GM10266 (cell line): ENCODE measurements at regions not wholly inside any gene's neighbourhood (a gene's known extent, or its start where the extent isn't known, plus 50 kb on each side); places are given as distances from the start of the nearest gene placed in this dataset.
"Not testable (repeated sequence)": the region's sequence is repeated elsewhere in the genome, so short reads cannot be mapped to it uniquely, and the experiment has no call there.

ENCODE experiments used
- DNase-seq: peaks from one replicate; pipeline ENCODE4 v3.0.0; 2012; ENCODE audit errors: extremely low spot score
- TF ChIP-seq, protein P1 (sequence below): IDR thresholded peaks from 2 replicates; pipeline ENCODE4 v1.5.1; 2012; ENCODE audit warnings: mild to moderate bottlenecking, low read depth; ENCODE audit not compliant: control insufficient read depth, insufficient read depth; ENCODE audit errors: missing control alignments

DNA sequence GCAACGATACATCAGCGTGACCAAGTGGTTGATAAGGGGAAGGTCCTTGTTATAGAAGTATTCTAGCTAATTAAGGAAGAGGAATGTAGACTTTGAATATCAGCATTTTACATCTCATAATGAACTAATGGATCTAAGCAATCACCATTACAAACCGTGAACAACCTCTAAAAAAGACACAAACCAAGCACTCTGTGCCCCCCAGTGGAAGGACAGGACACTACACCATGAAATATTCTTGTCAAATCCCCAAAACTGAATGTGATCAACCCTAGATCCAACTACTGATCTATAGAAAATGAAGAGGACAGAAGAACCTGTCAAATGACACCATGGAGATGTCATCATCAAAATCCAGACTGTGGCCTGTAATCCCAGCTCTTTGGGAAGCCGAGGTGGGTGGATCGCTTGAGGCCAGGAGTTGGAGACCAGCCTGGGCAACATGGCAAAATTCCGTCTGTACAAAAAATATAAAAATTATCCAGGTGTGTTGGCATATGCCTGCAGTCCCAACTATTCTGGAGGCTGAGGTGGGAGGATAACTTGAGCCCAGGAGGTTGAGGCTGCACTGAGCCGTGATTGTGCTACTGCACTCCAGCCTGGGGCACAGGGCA is 111.3 kb upstream of the CARD11 start:
- DNase-seq = peak; percentile 61

DNA sequence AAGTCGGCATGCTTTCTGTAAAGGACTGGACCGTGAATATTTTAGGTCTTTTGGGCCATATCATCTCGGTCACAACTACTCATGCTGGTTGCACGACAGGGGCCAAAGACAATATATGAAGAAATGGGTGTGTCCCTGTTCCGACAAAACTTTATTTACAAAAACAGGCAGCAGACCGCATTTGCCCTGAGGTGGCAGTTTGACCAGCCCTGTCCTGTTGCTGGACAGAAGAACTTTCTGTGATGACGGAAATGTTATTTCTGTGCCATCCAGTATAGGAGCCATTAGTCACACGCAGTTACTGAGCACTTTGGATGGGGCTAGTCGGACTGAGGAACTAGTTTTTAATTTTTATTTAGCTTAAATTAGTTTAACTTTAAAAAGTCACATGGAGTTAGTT is 112.8 kb upstream of the CARD11 start:
- DNase-seq = no peak

More for the DNA sequence above, 111.3 kb upstream of the CARD11 start:
- TF ChIP-seq, protein P1, sequence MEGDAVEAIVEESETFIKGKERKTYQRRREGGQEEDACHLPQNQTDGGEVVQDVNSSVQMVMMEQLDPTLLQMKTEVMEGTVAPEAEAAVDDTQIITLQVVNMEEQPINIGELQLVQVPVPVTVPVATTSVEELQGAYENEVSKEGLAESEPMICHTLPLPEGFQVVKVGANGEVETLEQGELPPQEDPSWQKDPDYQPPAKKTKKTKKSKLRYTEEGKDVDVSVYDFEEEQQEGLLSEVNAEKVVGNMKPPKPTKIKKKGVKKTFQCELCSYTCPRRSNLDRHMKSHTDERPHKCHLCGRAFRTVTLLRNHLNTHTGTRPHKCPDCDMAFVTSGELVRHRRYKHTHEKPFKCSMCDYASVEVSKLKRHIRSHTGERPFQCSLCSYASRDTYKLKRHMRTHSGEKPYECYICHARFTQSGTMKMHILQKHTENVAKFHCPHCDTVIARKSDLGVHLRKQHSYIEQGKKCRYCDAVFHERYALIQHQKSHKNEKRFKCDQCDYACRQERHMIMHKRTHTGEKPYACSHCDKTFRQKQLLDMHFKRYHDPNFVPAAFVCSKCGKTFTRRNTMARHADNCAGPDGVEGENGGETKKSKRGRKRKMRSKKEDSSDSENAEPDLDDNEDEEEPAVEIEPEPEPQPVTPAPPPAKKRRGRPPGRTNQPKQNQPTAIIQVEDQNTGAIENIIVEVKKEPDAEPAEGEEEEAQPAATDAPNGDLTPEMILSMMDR = peak; percentile 72

DNA sequence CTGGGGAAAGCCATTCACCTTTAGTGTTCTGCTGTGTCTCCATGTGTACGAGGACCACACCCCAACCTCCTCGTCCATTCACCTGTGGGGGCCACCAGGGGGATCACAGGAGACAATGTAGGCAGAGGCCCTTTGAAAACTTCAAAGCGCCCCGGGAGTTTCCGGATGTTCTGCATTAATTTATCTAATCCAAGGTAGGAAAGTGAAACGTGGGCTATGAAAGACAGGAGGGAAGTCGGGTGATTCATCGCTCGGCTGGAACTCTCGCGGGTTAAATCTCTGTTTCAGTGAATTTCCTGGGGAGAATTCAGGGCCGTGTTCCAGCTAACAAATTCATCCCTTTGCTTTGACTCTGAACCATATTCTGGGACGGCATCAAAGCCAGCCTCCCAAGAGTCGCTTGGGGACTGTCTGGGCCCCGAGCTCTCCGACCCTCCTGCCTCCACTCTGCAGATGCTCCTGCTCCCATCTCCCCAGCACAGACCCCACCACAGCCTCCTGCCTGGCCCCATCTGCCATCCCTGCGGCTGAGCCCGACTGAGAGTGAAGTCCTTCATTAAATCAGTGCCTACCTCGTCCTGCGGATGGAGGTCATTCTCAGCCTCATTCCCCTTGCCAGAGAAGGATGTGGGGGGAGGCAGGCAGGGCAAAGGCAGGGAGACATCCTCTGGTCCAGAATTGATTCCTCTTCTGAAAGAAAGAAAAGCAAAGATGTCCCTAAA is 114.1 kb upstream of the CARD11 start:
- DNase-seq = no peak
- TF ChIP-seq, protein P1 = no peak

More for the DNA sequence above, 112.8 kb upstream of the CARD11 start:
- TF ChIP-seq, protein P1 = no peak

DNA sequence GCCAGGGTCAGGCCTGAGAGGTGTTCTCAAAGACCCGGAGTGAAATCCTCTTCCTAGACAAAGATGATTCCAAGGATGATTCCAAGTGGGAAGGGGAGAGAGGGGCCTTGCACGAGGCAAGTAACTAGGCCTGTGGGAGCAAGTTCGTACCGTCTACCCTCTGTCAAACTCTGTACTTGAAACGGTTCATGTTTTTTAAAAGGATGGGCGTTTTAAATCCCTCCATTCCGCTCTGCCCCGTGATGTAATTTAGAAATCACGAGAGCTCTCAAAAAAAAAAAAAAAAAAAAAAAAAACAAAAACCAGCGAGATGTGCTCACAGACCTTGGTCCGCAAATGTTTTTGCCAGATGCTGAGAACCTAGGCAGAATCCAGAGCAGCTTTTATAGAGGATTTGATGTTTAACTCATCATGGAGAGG is 114.7 kb upstream of the CARD11 start:
- no peak for DNase-seq
- TF ChIP-seq, protein P1 = no peak

DNA sequence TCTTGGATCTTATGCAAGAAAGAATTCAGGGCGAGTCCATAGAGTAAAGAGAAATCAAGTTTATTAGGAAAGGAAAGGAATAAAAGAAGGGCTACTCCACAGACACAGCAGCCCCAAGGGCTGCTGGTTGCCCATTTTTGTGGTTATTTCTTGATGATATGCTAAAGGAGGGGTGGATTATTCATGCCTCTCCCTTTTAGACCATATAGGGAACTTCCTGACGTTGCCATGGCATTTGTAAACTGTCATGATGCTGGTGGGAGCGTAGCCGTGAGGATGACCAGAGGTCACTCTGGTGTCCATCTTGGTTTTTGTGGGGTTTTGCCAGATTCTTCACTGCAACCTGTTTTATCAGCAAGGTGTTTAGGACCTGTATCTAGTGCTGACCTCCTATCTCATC is 115.4 kb upstream of the CARD11 start:
- DNase-seq = no peak
- TF ChIP-seq, protein P1 = no peak

DNA sequence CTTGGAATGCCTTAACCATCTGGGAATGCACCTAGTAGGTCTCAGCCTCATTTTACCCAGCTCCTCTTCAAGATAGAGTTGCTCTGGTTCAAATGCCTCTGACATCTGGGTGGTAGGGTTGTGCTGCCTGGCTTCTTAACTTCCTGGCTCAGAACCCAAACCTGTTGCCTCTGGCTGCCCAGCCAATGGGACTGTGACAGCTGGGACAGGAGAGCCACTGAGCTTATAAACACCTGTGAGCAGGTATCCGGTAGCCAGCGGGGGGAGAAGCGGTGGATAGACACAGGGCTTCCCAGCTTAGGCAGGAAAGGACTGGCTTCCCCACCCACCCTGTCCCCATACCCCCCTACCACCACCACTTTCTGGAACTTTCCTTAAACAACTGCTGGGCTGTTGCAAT is 115.8 kb upstream of the CARD11 start:
- TF ChIP-seq, protein P1 = no peak
- no peak for DNase-seq

DNA sequence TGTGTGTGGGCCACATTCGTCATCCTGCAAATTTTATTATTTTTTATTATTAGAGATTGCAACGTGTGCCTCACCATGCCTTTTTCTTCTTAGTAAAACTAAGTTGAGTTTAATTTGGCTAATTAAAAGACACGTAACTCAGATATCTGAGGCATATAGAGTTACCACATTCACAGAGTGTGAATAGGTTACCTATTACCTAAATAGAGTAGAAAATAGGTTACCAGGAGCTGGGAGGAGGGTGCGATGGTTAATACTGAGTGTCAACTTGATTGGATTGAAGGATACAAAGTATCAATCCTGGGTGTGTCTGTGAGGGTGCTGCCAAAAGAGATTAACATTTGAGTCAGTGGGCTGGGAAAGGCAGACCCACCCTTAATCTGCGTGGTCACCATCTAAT is 116.3 kb upstream of the CARD11 start:
- not testable (repeated sequence) for DNase-seq
